HG02840 (cell line): ENCODE measurements at regions not wholly inside any gene's neighbourhood (a gene's known extent, or its start where the extent isn't known, plus 50 kb on each side); places are given as distances from the start of the nearest gene placed in this dataset.
"Not testable (repeated sequence)": the region's sequence is repeated elsewhere in the genome, so short reads cannot be mapped to it uniquely, and the experiment has no call there.

Experiments
- ATAC-seq: cut with Tn5 transposase; IDR thresholded peaks from one replicate; pipeline ENCODE4 v1.9.1; 2021; ENCODE audit warnings: mild to moderate bottlenecking, moderate library complexity, moderate number of reproducible peaks; ENCODE audit not compliant: unreplicated experiment, low FRiP score

- no peak for ATAC-seq
Observed at GRCh38 chr4:26062215-26062614, 148.2 kb downstream of the SMIM20 start.

- not testable (repeated sequence) for ATAC-seq
Observed at GRCh38 chr4:26064009-26064408, 150.0 kb downstream of the SMIM20 start.

- ATAC-seq: no peak
Observed at GRCh38 chr4:26065833-26066232, 151.8 kb downstream of the SMIM20 start.

GRCh38 chr4:26067035-26067434, 153.0 kb downstream of the SMIM20 start:
- ATAC-seq: no peak

GRCh38 chr4:26069218-26069617, 155.2 kb downstream of the SMIM20 start:
- ATAC-seq: no peak

GRCh38 chr4:26071688-26072087, 157.7 kb downstream of the SMIM20 start:
- ATAC-seq: no peak

GRCh38 chr4:26073886-26074560, 160.0 kb downstream of the SMIM20 start:
- ATAC-seq: no peak

- peak; percentile 75 for ATAC-seq
Observed at GRCh38 chr4:26074712-26075430, 160.9 kb downstream of the SMIM20 start.

GRCh38 chr4:26075583-26075982, 161.6 kb downstream of the SMIM20 start:
- ATAC-seq: peak; percentile 6

- peak; percentile 70 for ATAC-seq
Observed at GRCh38 chr4:26076000-26076587, 162.1 kb downstream of the SMIM20 start.

GRCh38 chr4:26076896-26077295, 162.9 kb downstream of the SMIM20 start:
- no peak for ATAC-seq

- no peak for ATAC-seq
Observed at GRCh38 chr4:26077756-26078155, 163.7 kb downstream of the SMIM20 start.

- ATAC-seq: no peak
Observed at GRCh38 chr4:26080870-26081628, 167.0 kb downstream of the SMIM20 start.

GRCh38 chr4:26081795-26082498, 167.9 kb downstream of the SMIM20 start:
- no peak for ATAC-seq

- no peak for ATAC-seq
Observed at GRCh38 chr4:26082565-26082964, 168.5 kb downstream of the SMIM20 start.

- ATAC-seq: peak; percentile 65
Observed at GRCh38 chr4:26083987-26084386, 170.0 kb downstream of the SMIM20 start.

GRCh38 chr4:26084414-26084813, 170.4 kb downstream of the SMIM20 start:
- no peak for ATAC-seq

- ATAC-seq: no peak
Observed at GRCh38 chr4:26085551-26085950, 171.5 kb downstream of the SMIM20 start.

- ATAC-seq: no peak
Observed at GRCh38 chr4:26086621-26087441, 172.8 kb downstream of the SMIM20 start.
